ENCODE measurements at regions not wholly inside any gene's neighbourhood (a gene's known extent, or its start where the extent isn't known, plus 50 kb on each side); places are given as distances from the start of the nearest gene placed in this dataset.
"Not testable (repeated sequence)": the region's sequence is repeated elsewhere in the genome, so short reads cannot be mapped to it uniquely, and the experiment has no call there.

- no peak for TF ChIP-seq CTCF (IDR thresholded peaks at IDR 0.05; ENCODE audit: low read length, missing control alignments)
- DNase-seq (ENCODE audit: low read depth): no peak
- H3K4me3 ChIP-seq (replicated peaks; ENCODE audit: low read depth, low read length): no peak overlapping the region
Measured at GRCh38 chr7:93813514-93813913, 77.0 kb downstream of the TFPI2 start.

GRCh38 chr7:93812061-93812460 lies 78.5 kb downstream of the TFPI2 start:
- TF ChIP-seq CTCF (IDR thresholded peaks at IDR 0.05; ENCODE audit: low read length, missing control alignments): no peak
- H3K4me3 ChIP-seq (replicated peaks; ENCODE audit: low read depth, low read length): no peak overlapping the region
- DNase-seq (ENCODE audit: low read depth): no peak

- no peak overlapping the region for H3K4me3 ChIP-seq (replicated peaks; ENCODE audit: low read depth, low read length)
- DNase-seq (ENCODE audit: low read depth): no peak
- TF ChIP-seq CTCF (IDR thresholded peaks at IDR 0.05; ENCODE audit: low read length, missing control alignments): no peak
Measured at GRCh38 chr7:93811198-93811597, 79.4 kb downstream of the TFPI2 start.

- no peak for DNase-seq (ENCODE audit: low read depth)
- H3K4me3 ChIP-seq (replicated peaks; ENCODE audit: low read depth, low read length): no peak overlapping the region
- no peak for TF ChIP-seq CTCF (IDR thresholded peaks at IDR 0.05; ENCODE audit: low read length, missing control alignments)
Measured at GRCh38 chr7:93810561-93810960, 80.0 kb downstream of the TFPI2 start.

GRCh38 chr7:93804726-93805125 lies 85.8 kb downstream of the TFPI2 start:
- H3K4me3 ChIP-seq (replicated peaks; ENCODE audit: low read depth, low read length): no peak overlapping the region
- TF ChIP-seq CTCF (IDR thresholded peaks at IDR 0.05; ENCODE audit: low read length, missing control alignments): no peak
- DNase-seq (ENCODE audit: low read depth): no peak

- peak; percentile 64 for DNase-seq (ENCODE audit: low read depth)
- TF ChIP-seq CTCF (IDR thresholded peaks at IDR 0.05; ENCODE audit: low read length, missing control alignments): peak; percentile 63
- no peak overlapping the region for H3K4me3 ChIP-seq (replicated peaks; ENCODE audit: low read depth, low read length)
Measured at GRCh38 chr7:93799750-93800357, 90.7 kb downstream of the TFPI2 start.

- DNase-seq (ENCODE audit: low read depth); H3K4me3 ChIP-seq (replicated peaks; ENCODE audit: low read depth, low read length): not testable (repeated sequence)
Measured at GRCh38 chr7:93793084-93793697, 97.4 kb downstream of the TFPI2 start.
